Right lobe of liver (tissue), 4 donors: ENCODE measurements at regions not wholly inside any gene's neighbourhood (a gene's known extent, or its start where the extent isn't known, plus 50 kb on each side); places are given as distances from the start of the nearest gene placed in this dataset.

Experiments used
- POLR2A ChIP-seq: fragments of 450-650 bp; IDR thresholded peaks from one replicate; pipeline ENCODE4 v1.6.1; 2017; ENCODE audit warnings: antibody characterized with exemption, mild to moderate bottlenecking
- TF ChIP-seq, protein P1 (sequence below), 4 donors: fragments of 200-600 bp in 3 of 4; fragments of 450-650 bp in 1 of 4; IDR thresholded peaks; one replicate each; pipeline versions ENCODE4 v1.5.1 to v1.8.0; 2016 to 2022; ENCODE audit warnings: antibody characterized with exemption in 4 of 4, mild to moderate bottlenecking in 2 of 4
- donor health status: DM: no; HTN: no; CAD: no.
- donor health status: DM: no; HTN: no; CAD: no.
- donor health status: DM: no; HTN: yes; CAD: no.

- TF ChIP-seq, protein P1, sequence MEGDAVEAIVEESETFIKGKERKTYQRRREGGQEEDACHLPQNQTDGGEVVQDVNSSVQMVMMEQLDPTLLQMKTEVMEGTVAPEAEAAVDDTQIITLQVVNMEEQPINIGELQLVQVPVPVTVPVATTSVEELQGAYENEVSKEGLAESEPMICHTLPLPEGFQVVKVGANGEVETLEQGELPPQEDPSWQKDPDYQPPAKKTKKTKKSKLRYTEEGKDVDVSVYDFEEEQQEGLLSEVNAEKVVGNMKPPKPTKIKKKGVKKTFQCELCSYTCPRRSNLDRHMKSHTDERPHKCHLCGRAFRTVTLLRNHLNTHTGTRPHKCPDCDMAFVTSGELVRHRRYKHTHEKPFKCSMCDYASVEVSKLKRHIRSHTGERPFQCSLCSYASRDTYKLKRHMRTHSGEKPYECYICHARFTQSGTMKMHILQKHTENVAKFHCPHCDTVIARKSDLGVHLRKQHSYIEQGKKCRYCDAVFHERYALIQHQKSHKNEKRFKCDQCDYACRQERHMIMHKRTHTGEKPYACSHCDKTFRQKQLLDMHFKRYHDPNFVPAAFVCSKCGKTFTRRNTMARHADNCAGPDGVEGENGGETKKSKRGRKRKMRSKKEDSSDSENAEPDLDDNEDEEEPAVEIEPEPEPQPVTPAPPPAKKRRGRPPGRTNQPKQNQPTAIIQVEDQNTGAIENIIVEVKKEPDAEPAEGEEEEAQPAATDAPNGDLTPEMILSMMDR (IDR thresholded peaks at IDR 0.05): no peak
- TF ChIP-seq POLR2A: no peak
These were observed 1120.1 kb upstream of the NCAM2 start for GRCh38 chr21:19878133-19878532.
